ENCODE measurements at regions not wholly inside any gene's neighbourhood (a gene's known extent, or its start where the extent isn't known, plus 50 kb on each side); places are given as distances from the start of the nearest gene placed in this dataset.

DNA sequence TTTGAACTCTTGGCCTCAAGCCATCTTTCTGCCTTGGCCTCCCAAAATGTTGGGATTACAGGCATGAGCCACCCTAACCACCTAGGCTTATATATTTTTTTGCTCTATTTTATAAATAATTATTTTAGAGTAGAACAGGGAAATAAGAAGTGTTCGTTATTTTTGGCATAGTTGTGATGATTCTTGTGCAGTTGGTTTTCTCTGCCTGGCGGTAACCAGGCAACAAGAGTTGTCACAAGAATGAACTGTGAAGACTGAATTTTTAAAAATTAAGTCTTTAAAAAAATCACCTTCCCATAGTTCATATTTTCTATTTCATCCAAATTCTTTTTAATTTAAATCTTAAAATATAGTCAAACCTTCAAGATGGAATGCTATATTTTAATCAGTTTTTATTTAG lies 310.2 kb downstream of the ARL6IP6 start:
- intact Hi-C loops (cut with DNase I) = no loop called here
- ATAC-seq (no peak), DNase-seq (no peak)
- Histone ChIP-seq H3K27me3 (ENCODE audit: low read depth) (no peaks in the 10 kb centered on the region), H3K4me3 (no peak overlapping the region), H3K4me1 (no peaks in the 10 kb centered on the region), H3K9me3 (no peaks in the 10 kb centered on the region), H3K36me3 (no peaks in the 10 kb centered on the region), H3K27ac (no peak overlapping the region)
- TF ChIP-seq, protein P1, sequence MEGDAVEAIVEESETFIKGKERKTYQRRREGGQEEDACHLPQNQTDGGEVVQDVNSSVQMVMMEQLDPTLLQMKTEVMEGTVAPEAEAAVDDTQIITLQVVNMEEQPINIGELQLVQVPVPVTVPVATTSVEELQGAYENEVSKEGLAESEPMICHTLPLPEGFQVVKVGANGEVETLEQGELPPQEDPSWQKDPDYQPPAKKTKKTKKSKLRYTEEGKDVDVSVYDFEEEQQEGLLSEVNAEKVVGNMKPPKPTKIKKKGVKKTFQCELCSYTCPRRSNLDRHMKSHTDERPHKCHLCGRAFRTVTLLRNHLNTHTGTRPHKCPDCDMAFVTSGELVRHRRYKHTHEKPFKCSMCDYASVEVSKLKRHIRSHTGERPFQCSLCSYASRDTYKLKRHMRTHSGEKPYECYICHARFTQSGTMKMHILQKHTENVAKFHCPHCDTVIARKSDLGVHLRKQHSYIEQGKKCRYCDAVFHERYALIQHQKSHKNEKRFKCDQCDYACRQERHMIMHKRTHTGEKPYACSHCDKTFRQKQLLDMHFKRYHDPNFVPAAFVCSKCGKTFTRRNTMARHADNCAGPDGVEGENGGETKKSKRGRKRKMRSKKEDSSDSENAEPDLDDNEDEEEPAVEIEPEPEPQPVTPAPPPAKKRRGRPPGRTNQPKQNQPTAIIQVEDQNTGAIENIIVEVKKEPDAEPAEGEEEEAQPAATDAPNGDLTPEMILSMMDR (IDR thresholded peaks at IDR 0.05) = no peak

DNA sequence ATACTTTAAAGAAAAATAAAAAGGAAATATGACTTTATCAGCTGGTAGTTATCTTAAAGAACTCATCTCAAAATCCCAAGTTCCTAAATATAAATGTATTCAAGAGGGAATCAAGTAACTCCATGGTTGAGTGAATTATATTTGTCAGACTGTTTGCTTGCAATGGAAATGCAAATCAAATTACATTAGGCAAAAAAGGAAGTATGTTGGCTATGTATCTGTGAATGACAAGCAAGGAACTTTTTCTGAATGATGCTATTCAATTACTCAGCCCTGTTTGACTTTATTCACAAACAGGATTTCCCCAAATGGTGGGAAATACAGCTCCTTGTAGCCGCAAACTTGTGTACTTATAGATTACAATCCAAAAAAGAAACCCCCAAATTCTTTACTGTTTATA lies 309.1 kb downstream of the ARL6IP6 start:
- no peak for DNase-seq
- no peaks in the 10 kb centered on the region for H3K27me3 ChIP-seq (ENCODE audit: low read depth)
- H3K4me1 ChIP-seq = no peaks in the 10 kb centered on the region
- ATAC-seq = no peak
- no peak overlapping the region for H3K4me3 ChIP-seq
- H3K27ac ChIP-seq = no peak overlapping the region
- TF ChIP-seq, protein P1 (IDR thresholded peaks at IDR 0.05) = no peak
- intact Hi-C loops (cut with DNase I) = no loop called here
- H3K36me3 ChIP-seq = no peaks in the 10 kb centered on the region
- H3K9me3 ChIP-seq = no peaks in the 10 kb centered on the region

DNA sequence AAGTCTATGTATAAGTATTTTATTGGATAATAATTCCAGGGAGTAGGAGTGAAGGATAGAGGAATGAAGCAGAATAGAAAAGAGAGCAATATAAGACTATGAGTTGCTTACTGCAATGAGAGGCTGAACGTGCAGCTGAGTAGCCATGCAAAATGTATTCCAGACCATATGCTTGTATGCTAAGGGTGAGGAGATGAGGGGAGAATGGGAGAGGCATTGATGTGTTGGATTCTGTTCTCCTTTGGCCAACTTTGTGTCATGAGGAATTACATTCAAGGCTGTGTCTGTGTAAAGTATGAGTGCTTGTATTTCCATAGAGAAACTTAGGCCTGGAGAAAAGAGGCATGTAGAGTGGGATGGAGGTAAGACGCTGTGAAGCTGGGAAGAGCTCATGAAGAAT lies 301.8 kb downstream of the ARL6IP6 start:
- H3K27me3 ChIP-seq (ENCODE audit: low read depth) = no peaks in the 10 kb centered on the region
- H3K4me1 ChIP-seq = no peaks in the 10 kb centered on the region
- H3K36me3 ChIP-seq = no peaks in the 10 kb centered on the region
- H3K4me3 ChIP-seq = no peak overlapping the region
- no peak for ATAC-seq
- no peak for DNase-seq
- TF ChIP-seq, protein P1 (IDR thresholded peaks at IDR 0.05) = no peak
- H3K27ac ChIP-seq = no peak overlapping the region
- intact Hi-C loops (cut with DNase I) = no loop called here
- peaks cover 4% of the 10 kb centered on the region for H3K9me3 ChIP-seq

DNA sequence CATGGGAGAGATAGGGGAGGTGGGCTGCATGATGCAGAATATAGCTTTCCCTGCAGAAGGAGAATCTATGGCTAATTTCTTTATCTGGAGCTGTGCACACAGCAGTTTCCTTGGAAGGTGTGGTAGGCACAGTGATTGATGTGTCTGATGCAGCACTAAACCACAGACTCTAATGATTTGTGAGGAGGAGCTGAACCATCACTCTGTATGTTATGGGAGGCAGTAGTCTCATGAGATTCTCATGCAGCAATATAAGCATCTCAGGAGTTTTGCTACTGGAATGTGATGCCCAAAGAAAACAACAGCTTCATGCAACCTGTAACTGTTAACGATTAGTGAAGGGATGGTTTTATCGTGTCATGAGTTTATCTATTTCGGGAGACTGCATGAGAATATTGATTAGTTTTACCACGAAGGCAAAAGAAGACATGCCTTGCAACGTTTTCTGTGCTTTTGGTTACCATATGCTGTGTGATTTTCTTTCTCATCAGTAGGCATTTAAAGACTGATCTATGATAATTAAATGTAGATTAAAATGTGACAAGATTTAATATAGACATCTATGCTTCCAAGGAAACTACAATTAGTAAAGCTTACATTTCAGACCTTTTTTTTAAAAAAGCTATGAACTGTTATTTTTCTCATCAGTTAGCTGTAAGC lies 286.8 kb downstream of the ARL6IP6 start:
- Histone ChIP-seq H3K4me3 (no peak overlapping the region), H3K4me1 (no peaks in the 10 kb centered on the region), H3K36me3 (no peaks in the 10 kb centered on the region), H3K27me3 (ENCODE audit: low read depth) (no peaks in the 10 kb centered on the region), H3K27ac (no peak overlapping the region), H3K9me3 (no peaks in the 10 kb centered on the region)
- ATAC-seq = no peak
- intact Hi-C loops (cut with DNase I) = no loop called here
- no peak for DNase-seq
- TF ChIP-seq, protein P1 (IDR thresholded peaks at IDR 0.05) = no peak

DNA sequence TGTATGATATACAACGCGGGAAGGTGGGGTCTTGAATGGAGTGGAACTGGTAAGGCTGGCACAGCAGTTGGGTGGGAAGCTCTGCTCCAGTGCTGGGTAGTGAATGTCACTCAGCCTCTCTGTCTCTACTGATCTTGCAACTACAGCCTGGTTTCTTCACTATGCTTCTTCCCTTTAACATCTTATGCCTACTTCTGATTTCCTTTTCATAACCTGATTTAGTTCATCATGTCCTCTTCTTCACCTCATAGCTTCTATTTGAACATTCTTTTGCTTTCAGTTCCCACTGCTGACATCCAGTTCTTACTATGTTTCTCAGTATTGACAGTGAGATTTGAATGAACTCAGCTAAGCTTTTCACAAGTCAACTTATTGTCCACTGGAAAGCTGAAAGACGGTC lies 286.2 kb downstream of the ARL6IP6 start:
- H3K27ac ChIP-seq = no peak overlapping the region
- no peaks in the 10 kb centered on the region for H3K36me3 ChIP-seq
- no peaks in the 10 kb centered on the region for H3K9me3 ChIP-seq
- no peak for ATAC-seq
- TF ChIP-seq, protein P1 (IDR thresholded peaks at IDR 0.05) = no peak
- intact Hi-C loops (cut with DNase I) = no loop called here
- no peaks in the 10 kb centered on the region for H3K27me3 ChIP-seq (ENCODE audit: low read depth)
- no peak for DNase-seq
- no peak overlapping the region for H3K4me3 ChIP-seq
- H3K4me1 ChIP-seq = no peaks in the 10 kb centered on the region
